ENCODE measurements at regions not wholly inside any gene's neighbourhood (a gene's known extent, or its start where the extent isn't known, plus 50 kb on each side); places are given as distances from the start of the nearest gene placed in this dataset.
"Not testable (repeated sequence)": the region's sequence is repeated elsewhere in the genome, so short reads cannot be mapped to it uniquely, and the experiment has no call there.

DNA sequence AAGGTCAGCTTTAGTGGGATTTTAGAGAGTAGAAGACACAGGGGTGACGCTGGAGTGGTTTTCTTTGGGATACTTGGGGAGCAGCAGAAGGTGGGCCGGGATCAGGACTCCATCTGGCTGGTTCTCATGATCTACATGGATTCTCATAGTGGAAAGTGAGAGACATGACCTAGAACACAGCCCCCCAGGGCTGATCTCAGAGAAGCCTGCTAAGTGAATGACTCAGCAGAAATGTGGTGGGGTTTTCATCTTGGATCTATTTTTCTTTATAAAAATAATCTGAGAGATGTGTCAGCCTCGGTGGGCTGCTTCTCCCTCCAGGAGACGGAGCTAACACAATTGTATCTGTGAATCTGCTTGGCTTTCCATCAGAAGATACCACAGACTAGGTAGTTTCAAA is 484.4 kb downstream of the TMEM121 start:
- Mint-ChIP-seq H3K27ac (no peak overlapping the region), H3K36me3 (ENCODE audit: low read depth) (0 out of 2 replicates have a peak, but pooled peaks cover 4% of the 10 kb centered on the region), H3K27me3 (ENCODE audit: insufficient read depth) (no peaks in the 10 kb centered on the region; the same call in 1 of the 2 replicates), H3K9me3 (peaks cover 20% of the 10 kb centered on the region), H3K4me1 (ENCODE audit: low read depth) (no peaks in the 10 kb centered on the region; the same call in 1 of the 2 replicates), H3K4me3 (no peak overlapping the region)
- TF ChIP-seq CTCF (IDR thresholded peaks at IDR 0.05), result no peak
- no peak for DNase-seq

GRCh38 chr14:106011631-106012360 is 485.4 kb downstream of the TMEM121 start:
- DNase-seq; H3K4me3 Mint-ChIP-seq; H3K27me3 Mint-ChIP-seq (ENCODE audit: insufficient read depth); H3K27ac Mint-ChIP-seq; H3K36me3 Mint-ChIP-seq (ENCODE audit: low read depth); H3K4me1 Mint-ChIP-seq (ENCODE audit: low read depth): not testable (repeated sequence)
- peaks cover 20% of the 10 kb centered on the region for H3K9me3 Mint-ChIP-seq

GRCh38 chr14:106012361-106012725 is 486.0 kb downstream of the TMEM121 start:
- not testable (repeated sequence) for H3K36me3 Mint-ChIP-seq (ENCODE audit: low read depth); H3K27ac Mint-ChIP-seq; H3K4me3 Mint-ChIP-seq; H3K4me1 Mint-ChIP-seq (ENCODE audit: low read depth); H3K27me3 Mint-ChIP-seq (ENCODE audit: insufficient read depth); DNase-seq
- peaks cover 17% of the 10 kb centered on the region for H3K9me3 Mint-ChIP-seq

- DNase-seq, result no peak
- Mint-ChIP-seq H3K4me3 (no peak overlapping the region), H3K4me1 (ENCODE audit: low read depth) (no peaks in the 10 kb centered on the region), H3K27me3 (ENCODE audit: insufficient read depth) (no peaks in the 10 kb centered on the region), H3K27ac (no peak overlapping the region), H3K9me3 (peaks cover 4% of the 10 kb centered on the region; the same call in 1 of the 2 replicates), H3K36me3 (ENCODE audit: low read depth) (no peaks in the 10 kb centered on the region)
- TF ChIP-seq CTCF (IDR thresholded peaks at IDR 0.05), result no peak
Measured at GRCh38 chr14:106013879-106014376, 487.5 kb downstream of the TMEM121 start.

GRCh38 chr14:106017952-106018351 is 491.6 kb downstream of the TMEM121 start:
- H3K4me3 Mint-ChIP-seq; H3K4me1 Mint-ChIP-seq (ENCODE audit: low read depth); H3K9me3 Mint-ChIP-seq; DNase-seq; H3K27me3 Mint-ChIP-seq (ENCODE audit: insufficient read depth); H3K27ac Mint-ChIP-seq; H3K36me3 Mint-ChIP-seq (ENCODE audit: low read depth): not testable (repeated sequence)

- TF ChIP-seq CTCF (IDR thresholded peaks at IDR 0.05), result no peak
- Mint-ChIP-seq H3K36me3 (ENCODE audit: low read depth) (no peaks in the 10 kb centered on the region), H3K4me3 (no peak overlapping the region), H3K27ac (no peak overlapping the region), H3K27me3 (ENCODE audit: insufficient read depth) (no peaks in the 10 kb centered on the region), H3K9me3 (no peaks in the 10 kb centered on the region), H3K4me1 (ENCODE audit: low read depth) (no peaks in the 10 kb centered on the region)
- no peak for DNase-seq
Measured at GRCh38 chr14:106021832-106022231, 495.4 kb downstream of the TMEM121 start.

- not testable (repeated sequence) for H3K4me3 Mint-ChIP-seq; H3K4me1 Mint-ChIP-seq (ENCODE audit: low read depth); H3K27me3 Mint-ChIP-seq (ENCODE audit: insufficient read depth); DNase-seq; H3K27ac Mint-ChIP-seq; H3K9me3 Mint-ChIP-seq; H3K36me3 Mint-ChIP-seq (ENCODE audit: low read depth)
Measured at GRCh38 chr14:106022648-106023047, 496.3 kb downstream of the TMEM121 start.
